MM.1S (cell line): ENCODE measurements at regions not wholly inside any gene's neighbourhood (a gene's known extent, or its start where the extent isn't known, plus 50 kb on each side); places are given as distances from the start of the nearest gene placed in this dataset.

Experiments
- DNase-seq: peaks from one replicate; pipeline ENCODE4 v3.0.0-alpha.2; 2015
- H2AFZ ChIP-seq: fragments of 300-600 bp; sonication (generic); 2 replicates; pipeline ENCODE4 v1.6.0; 2016; ENCODE audit warnings: antibody characterized with exemption, low read length
- H3F3A ChIP-seq: fragments of 300-600 bp; sonication (generic); 2 replicates; pipeline ENCODE4 v1.6.1; 2016; ENCODE audit warnings: mild to moderate bottlenecking, antibody characterized with exemption, low read length, moderate library complexity, mixed read lengths; ENCODE audit not compliant: insufficient read depth
- H3K27ac ChIP-seq: fragments of 300-600 bp; sonication (generic); 2 replicates; pipeline ENCODE4 v1.5.1; 2016; ENCODE audit warnings: mild to moderate bottlenecking, low read length
- H3K27me3 ChIP-seq: fragments of 300-600 bp; sonication (generic); replicated peaks from 2 replicates; pipeline ENCODE4 v1.6.0; 2016; ENCODE audit warnings: low read length; ENCODE audit not compliant: insufficient read depth
- H3K36me3 ChIP-seq: fragments of 300-600 bp; sonication (generic); replicated peaks from 2 replicates; pipeline ENCODE4 v1.6.1; 2016; ENCODE audit warnings: mild to moderate bottlenecking, low read length, mixed read lengths; ENCODE audit not compliant: insufficient read depth
- H3K4me1 ChIP-seq: fragments of 300-600 bp; sonication (generic); 2 replicates; pipeline ENCODE4 v1.6.1; 2016; ENCODE audit warnings: low read length, mixed read lengths
- H3K4me2 ChIP-seq: fragments of 300-600 bp; sonication (generic); 2 replicates; pipeline ENCODE4 v1.6.0; 2016; ENCODE audit warnings: low read depth, low read length
- H3K4me3 ChIP-seq: fragments of 300-600 bp; sonication (generic); 2 replicates; pipeline ENCODE4 v1.5.1; 2016; ENCODE audit warnings: low read length, mixed read lengths
- H3K79me2 ChIP-seq: fragments of 300-600 bp; sonication (generic); 2 replicates; pipeline ENCODE4 v1.6.1; 2016; ENCODE audit warnings: mixed run types, low read length, mixed read lengths
- H3K9ac ChIP-seq: fragments of 300-600 bp; sonication (generic); 2 replicates; pipeline ENCODE4 v1.6.1; 2016; ENCODE audit warnings: low read length, mixed read lengths
- H3K9me2 ChIP-seq: fragments of 300-600 bp; sonication (generic); replicated peaks from 2 replicates; pipeline ENCODE4 v1.6.1; 2016; ENCODE audit warnings: mild to moderate bottlenecking, low read length, mixed read lengths; ENCODE audit not compliant: insufficient read depth
- H3K9me3 ChIP-seq: fragments of 300-600 bp; sonication (generic); replicated peaks from 2 replicates; pipeline ENCODE4 v1.6.1; 2016; ENCODE audit warnings: mild to moderate bottlenecking, low read length, mixed read lengths; ENCODE audit not compliant: insufficient read depth
- H4K20me1 ChIP-seq: fragments of 300-600 bp; sonication (generic); 2 replicates; pipeline ENCODE4 v1.6.1; 2016; ENCODE audit warnings: mild to moderate bottlenecking, low read length, moderate library complexity, mixed read lengths; ENCODE audit not compliant: insufficient read depth
- CTCF ChIP-seq: fragments of 300-600 bp; sonication (generic); IDR thresholded peaks from 2 replicates; pipeline ENCODE4 v1.5.1; 2016; ENCODE audit warnings: antibody characterized with exemption, low read length, mixed read lengths
- EZH2 ChIP-seq: fragments of 300-600 bp; sonication (generic); optimal IDR thresholded peaks from 2 replicates; pipeline ENCODE3; 2017; ENCODE audit warnings: low read depth, mild to moderate bottlenecking, antibody characterized with exemption, low read length, mixed read lengths
- EZH2phosphoT487 ChIP-seq: fragments of 300-600 bp; sonication (generic); IDR thresholded peaks from 2 replicates; pipeline ENCODE4 v1.6.1; 2018; ENCODE audit warnings: antibody characterized with exemption, low read length

- no peak overlapping the region for H3K27ac ChIP-seq
- H3K9ac ChIP-seq = no peak overlapping the region
- H3K27me3 ChIP-seq = no peaks in the 10 kb centered on the region
- DNase-seq = no peak
- TF ChIP-seq CTCF (no peak), EZH2phosphoT487 (no peak), EZH2 (no peak)
- no peak overlapping the region for H3K4me2 ChIP-seq
- no peak overlapping the region for H2AFZ ChIP-seq
- no peaks in the 10 kb centered on the region for H3K36me3 ChIP-seq
- H3K9me3 ChIP-seq = no peaks in the 10 kb centered on the region
- H3K4me1 ChIP-seq = no peaks in the 10 kb centered on the region
- H3F3A ChIP-seq = no peaks in the 10 kb centered on the region
- no peaks in the 10 kb centered on the region for H3K79me2 ChIP-seq
- H4K20me1 ChIP-seq = no peaks in the 10 kb centered on the region
- H3K4me3 ChIP-seq = no peak overlapping the region
- H3K9me2 ChIP-seq = no peaks in the 10 kb centered on the region
These were observed 338.5 kb downstream of the PCDH7 start for GRCh38 chr4:31058656-31059055.

- Histone ChIP-seq H3K79me2 (no peaks in the 10 kb centered on the region), H3K4me2 (no peak overlapping the region), H3K27ac (no peak overlapping the region)
These were observed 339.8 kb downstream of the PCDH7 start for GRCh38 chr4:31059753-31060522.

GRCh38 chr4:31065086-31065485 is 344.9 kb downstream of the PCDH7 start:
- no peaks in the 10 kb centered on the region for H3F3A ChIP-seq
- TF ChIP-seq CTCF (no peak), EZH2phosphoT487 (no peak), EZH2 (no peak)
- DNase-seq = no peak

More at GRCh38 chr4:31059753-31060522, 339.8 kb downstream of the PCDH7 start:
- Histone ChIP-seq H3K27me3 (no peaks in the 10 kb centered on the region), H2AFZ (no peak overlapping the region), H3K9me2 (no peaks in the 10 kb centered on the region), H3F3A (no peaks in the 10 kb centered on the region), H3K9me3 (no peaks in the 10 kb centered on the region), H4K20me1 (no peaks in the 10 kb centered on the region), H3K36me3 (no peaks in the 10 kb centered on the region), H3K4me3 (no peak overlapping the region), H3K9ac (no peak overlapping the region), H3K4me1 (no peaks in the 10 kb centered on the region)
- TF ChIP-seq EZH2phosphoT487 (no peak), EZH2 (no peak), CTCF (no peak)
- no peak for DNase-seq

More at GRCh38 chr4:31065086-31065485, 344.9 kb downstream of the PCDH7 start:
- H3K27me3 ChIP-seq = no peaks in the 10 kb centered on the region
- no peaks in the 10 kb centered on the region for H3K36me3 ChIP-seq
- H3K9ac ChIP-seq = no peak overlapping the region
- no peak overlapping the region for H3K4me2 ChIP-seq
- no peaks in the 10 kb centered on the region for H3K9me3 ChIP-seq
- no peaks in the 10 kb centered on the region for H3K79me2 ChIP-seq
- no peaks in the 10 kb centered on the region for H3K9me2 ChIP-seq
- H3K27ac ChIP-seq = no peak overlapping the region
- H3K4me3 ChIP-seq = no peak overlapping the region
- H4K20me1 ChIP-seq = no peaks in the 10 kb centered on the region
- H3K4me1 ChIP-seq = no peaks in the 10 kb centered on the region
- no peak overlapping the region for H2AFZ ChIP-seq
